NCI-H2171 (cell line): ENCODE measurements at regions not wholly inside any gene's neighbourhood (a gene's known extent, or its start where the extent isn't known, plus 50 kb on each side); places are given as distances from the start of the nearest gene placed in this dataset.
"Not testable (repeated sequence)": the region's sequence is repeated elsewhere in the genome, so short reads cannot be mapped to it uniquely, and the experiment has no call there.

Experiments
- DNase-seq: peaks from one replicate; lab custom pipeline; 2025; lab: John Stamatoyannopoulos, UW

GRCh38 chr3:95464346-95464745 is 1350.0 kb upstream of the EPHA6 start:
- no peak for DNase-seq

GRCh38 chr3:95468331-95468730 is 1346.1 kb upstream of the EPHA6 start:
- no peak for DNase-seq

GRCh38 chr3:95474338-95474737 is 1340.1 kb upstream of the EPHA6 start:
- no peak for DNase-seq

- DNase-seq = no peak
These were observed 1337.9 kb upstream of the EPHA6 start for GRCh38 chr3:95476534-95476933.

GRCh38 chr3:95506174-95506573 is 1308.2 kb upstream of the EPHA6 start:
- no peak for DNase-seq

GRCh38 chr3:95508124-95508523 is 1306.3 kb upstream of the EPHA6 start:
- no peak for DNase-seq

GRCh38 chr3:95511828-95512227 is 1302.6 kb upstream of the EPHA6 start:
- DNase-seq = no peak

- DNase-seq = no peak
These were observed 1300.1 kb upstream of the EPHA6 start for GRCh38 chr3:95514260-95514659.

- DNase-seq = no peak
These were observed 1293.0 kb upstream of the EPHA6 start for GRCh38 chr3:95521396-95521795.

- DNase-seq = no peak
These were observed 1291.9 kb upstream of the EPHA6 start for GRCh38 chr3:95522449-95522848.

- DNase-seq = no peak
These were observed 1274.4 kb upstream of the EPHA6 start for GRCh38 chr3:95539950-95540483.

- no peak for DNase-seq
These were observed 1248.9 kb upstream of the EPHA6 start for GRCh38 chr3:95565502-95565901.

- no peak for DNase-seq
These were observed 1247.0 kb upstream of the EPHA6 start for GRCh38 chr3:95567346-95567745.

- DNase-seq = no peak
These were observed 1227.6 kb upstream of the EPHA6 start for GRCh38 chr3:95586754-95587153.

- not testable (repeated sequence) for DNase-seq
These were observed 1226.8 kb upstream of the EPHA6 start for GRCh38 chr3:95587641-95588040.

GRCh38 chr3:95588473-95588872 is 1225.9 kb upstream of the EPHA6 start:
- no peak for DNase-seq

GRCh38 chr3:95595416-95596075 is 1218.8 kb upstream of the EPHA6 start:
- no peak for DNase-seq

GRCh38 chr3:95607926-95608325 is 1206.5 kb upstream of the EPHA6 start:
- no peak for DNase-seq

- DNase-seq = no peak
These were observed 1205.0 kb upstream of the EPHA6 start for GRCh38 chr3:95609411-95609810.

- DNase-seq = no peak
These were observed 1201.8 kb upstream of the EPHA6 start for GRCh38 chr3:95612611-95613010.

- no peak for DNase-seq
These were observed 1200.4 kb upstream of the EPHA6 start for GRCh38 chr3:95613993-95614392.

- no peak for DNase-seq
These were observed 1198.6 kb upstream of the EPHA6 start for GRCh38 chr3:95615592-95616310.

GRCh38 chr3:95626107-95626506 is 1188.3 kb upstream of the EPHA6 start:
- DNase-seq = no peak

- DNase-seq = no peak
These were observed 1187.1 kb upstream of the EPHA6 start for GRCh38 chr3:95627293-95627692.
